ENCODE measurements at regions not wholly inside any gene's neighbourhood (a gene's known extent, or its start where the extent isn't known, plus 50 kb on each side); places are given as distances from the start of the nearest gene placed in this dataset.

GRCh38 chr5:24331531-24331930, 313.2 kb downstream of the CDH10 start:
- no peak overlapping the region for H3K9ac ChIP-seq (ENCODE audit: insufficient read length)
- no peak overlapping the region for H3K27ac ChIP-seq
- no peaks in the 10 kb centered on the region for H3K9me3 ChIP-seq (ENCODE audit: low read depth, low read length)
- TF ChIP-seq POLR2AphosphoS5 (IDR thresholded peaks at IDR 0.05; ENCODE audit: borderline replicate concordance, low read depth, low read length) (no peak), FOXP2 (optimal IDR thresholded peaks at IDR 0.05; ENCODE audit: control extremely low read depth, extremely low read length, insufficient read depth) (no peak), EZH2 (IDR thresholded peaks at IDR 0.05) (no peak)
- no peak for DNase-seq (ENCODE audit: low read depth, low spot score)
- no peak overlapping the region for H3K4me3 ChIP-seq
- no peaks in the 10 kb centered on the region for H3K36me3 ChIP-seq (ENCODE audit: insufficient read depth, low read length)

- no peak overlapping the region for H3K27ac ChIP-seq
- H3K4me3 ChIP-seq, result no peak overlapping the region
- no peaks in the 10 kb centered on the region for H3K36me3 ChIP-seq (ENCODE audit: insufficient read depth, low read length)
- no peaks in the 10 kb centered on the region for H3K9me3 ChIP-seq (ENCODE audit: low read depth, low read length)
- no peak for DNase-seq (ENCODE audit: low read depth, low spot score)
- TF ChIP-seq EZH2 (IDR thresholded peaks at IDR 0.05) (no peak), FOXP2 (optimal IDR thresholded peaks at IDR 0.05; ENCODE audit: control extremely low read depth, extremely low read length, insufficient read depth) (no peak), POLR2AphosphoS5 (IDR thresholded peaks at IDR 0.05; ENCODE audit: borderline replicate concordance, low read depth, low read length) (no peak)
- no peak overlapping the region for H3K9ac ChIP-seq (ENCODE audit: insufficient read length)
Measured at GRCh38 chr5:24347158-24347557, 297.6 kb downstream of the CDH10 start.

GRCh38 chr5:24351285-24351684, 293.5 kb downstream of the CDH10 start:
- Histone ChIP-seq H3K36me3 (ENCODE audit: insufficient read depth, low read length) (no peaks in the 10 kb centered on the region), H3K9ac (ENCODE audit: insufficient read length) (no peak overlapping the region), H3K27ac (no peak overlapping the region), H3K9me3 (ENCODE audit: low read depth, low read length) (no peaks in the 10 kb centered on the region), H3K4me3 (no peak overlapping the region)
- DNase-seq (ENCODE audit: low read depth, low spot score), result no peak
- TF ChIP-seq EZH2 (IDR thresholded peaks at IDR 0.05) (no peak), POLR2AphosphoS5 (IDR thresholded peaks at IDR 0.05; ENCODE audit: borderline replicate concordance, low read depth, low read length) (no peak), FOXP2 (optimal IDR thresholded peaks at IDR 0.05; ENCODE audit: control extremely low read depth, extremely low read length, insufficient read depth) (no peak)

DNA sequence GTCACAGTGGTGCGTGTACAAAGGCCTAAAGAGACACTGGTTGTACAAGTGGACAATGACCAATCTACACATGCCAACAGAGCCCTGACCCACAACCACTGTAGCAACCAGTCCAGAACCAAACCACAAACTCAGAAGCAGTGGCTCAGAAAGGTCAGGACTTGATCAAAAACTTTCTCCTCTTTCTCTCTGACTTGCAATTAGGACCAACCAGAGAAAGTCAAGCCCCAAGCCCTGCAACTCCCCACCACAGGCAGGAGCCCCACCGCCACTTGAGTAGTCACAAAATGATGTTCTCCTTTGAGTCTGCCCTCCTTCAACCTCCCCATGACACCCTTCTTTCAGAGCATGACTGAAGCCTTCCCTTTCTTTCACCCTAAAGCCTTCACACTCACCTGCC, 291.8 kb downstream of the CDH10 start:
- H3K27ac ChIP-seq, result no peak overlapping the region
- H3K36me3 ChIP-seq (ENCODE audit: insufficient read depth, low read length), result no peaks in the 10 kb centered on the region
- H3K4me3 ChIP-seq, result no peak overlapping the region
- H3K9ac ChIP-seq (ENCODE audit: insufficient read length), result no peak overlapping the region
- TF ChIP-seq FOXP2 (optimal IDR thresholded peaks at IDR 0.05; ENCODE audit: control extremely low read depth, extremely low read length, insufficient read depth), result no peak
- no peaks in the 10 kb centered on the region for H3K9me3 ChIP-seq (ENCODE audit: low read depth, low read length)
- no peak for DNase-seq (ENCODE audit: low read depth, low spot score)

GRCh38 chr5:24353611-24354010, 291.2 kb downstream of the CDH10 start:
- TF ChIP-seq FOXP2 (optimal IDR thresholded peaks at IDR 0.05; ENCODE audit: control extremely low read depth, extremely low read length, insufficient read depth) (no peak), EZH2 (IDR thresholded peaks at IDR 0.05) (no peak), POLR2AphosphoS5 (IDR thresholded peaks at IDR 0.05; ENCODE audit: borderline replicate concordance, low read depth, low read length) (no peak)
- Histone ChIP-seq H3K27ac (no peak overlapping the region), H3K4me3 (no peak overlapping the region), H3K9ac (ENCODE audit: insufficient read length) (no peak overlapping the region), H3K36me3 (ENCODE audit: insufficient read depth, low read length) (no peaks in the 10 kb centered on the region), H3K9me3 (ENCODE audit: low read depth, low read length) (no peaks in the 10 kb centered on the region)
- DNase-seq (ENCODE audit: low read depth, low spot score), result no peak

DNA sequence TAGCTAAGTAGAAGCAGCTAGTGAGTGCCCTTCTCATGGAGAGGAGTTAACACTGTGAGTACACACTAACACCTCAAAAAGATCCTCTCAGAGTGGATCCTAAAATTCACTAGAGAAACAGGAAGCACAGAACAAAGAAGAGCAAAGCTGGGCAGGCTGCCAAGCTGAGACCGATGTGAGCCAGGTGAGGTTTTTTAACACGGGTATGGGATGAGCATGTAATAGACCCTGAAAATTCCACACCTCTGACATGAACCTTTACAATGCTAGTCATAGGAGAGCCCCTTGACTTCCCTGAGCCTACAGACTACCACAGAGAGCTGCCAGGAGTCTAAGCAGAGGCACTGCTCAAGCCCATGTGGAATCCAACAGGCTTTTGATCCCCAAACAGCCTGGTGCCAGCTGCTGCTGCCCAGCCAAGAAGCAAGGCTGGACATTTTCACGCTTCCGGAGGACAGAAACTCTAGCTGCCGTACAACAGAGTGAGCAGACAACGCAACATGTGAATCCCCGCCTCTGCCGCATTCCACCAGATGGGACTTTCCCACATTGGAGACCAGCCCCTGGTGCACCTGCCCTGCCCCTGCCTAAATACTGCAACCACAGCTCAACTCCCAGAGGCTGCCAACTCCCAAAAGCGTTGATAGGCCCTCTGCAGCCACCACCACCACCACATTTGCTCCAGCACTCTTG, 280.8 kb downstream of the CDH10 start:
- H3K36me3 ChIP-seq (ENCODE audit: insufficient read depth, low read length), result no peaks in the 10 kb centered on the region

GRCh38 chr5:24364711-24365110, 280.1 kb downstream of the CDH10 start:
- Histone ChIP-seq H3K36me3 (ENCODE audit: insufficient read depth, low read length) (no peaks in the 10 kb centered on the region), H3K9me3 (ENCODE audit: low read depth, low read length) (no peaks in the 10 kb centered on the region), H3K4me3 (no peak overlapping the region), H3K27ac (no peak overlapping the region), H3K9ac (ENCODE audit: insufficient read length) (no peak overlapping the region)
- DNase-seq (ENCODE audit: low read depth, low spot score), result no peak
- TF ChIP-seq FOXP2 (optimal IDR thresholded peaks at IDR 0.05; ENCODE audit: control extremely low read depth, extremely low read length, insufficient read depth) (no peak), POLR2AphosphoS5 (IDR thresholded peaks at IDR 0.05; ENCODE audit: borderline replicate concordance, low read depth, low read length) (no peak), EZH2 (IDR thresholded peaks at IDR 0.05) (no peak)

More for the DNA sequence above, 280.8 kb downstream of the CDH10 start:
- Histone ChIP-seq H3K4me3 (no peak overlapping the region), H3K27ac (no peak overlapping the region), H3K9ac (ENCODE audit: insufficient read length) (no peak overlapping the region), H3K9me3 (ENCODE audit: low read depth, low read length) (no peaks in the 10 kb centered on the region)
- TF ChIP-seq FOXP2 (optimal IDR thresholded peaks at IDR 0.05; ENCODE audit: control extremely low read depth, extremely low read length, insufficient read depth) (no peak), POLR2AphosphoS5 (IDR thresholded peaks at IDR 0.05; ENCODE audit: borderline replicate concordance, low read depth, low read length) (no peak), EZH2 (IDR thresholded peaks at IDR 0.05) (no peak)
- no peak for DNase-seq (ENCODE audit: low read depth, low spot score)

GRCh38 chr5:24365406-24365805, 279.4 kb downstream of the CDH10 start:
- no peaks in the 10 kb centered on the region for H3K9me3 ChIP-seq (ENCODE audit: low read depth, low read length)
- no peaks in the 10 kb centered on the region for H3K36me3 ChIP-seq (ENCODE audit: insufficient read depth, low read length)
- DNase-seq (ENCODE audit: low read depth, low spot score), result no peak
- no peak overlapping the region for H3K27ac ChIP-seq
- H3K9ac ChIP-seq (ENCODE audit: insufficient read length), result no peak overlapping the region
- TF ChIP-seq POLR2AphosphoS5 (IDR thresholded peaks at IDR 0.05; ENCODE audit: borderline replicate concordance, low read depth, low read length) (no peak), EZH2 (IDR thresholded peaks at IDR 0.05) (no peak), FOXP2 (optimal IDR thresholded peaks at IDR 0.05; ENCODE audit: control extremely low read depth, extremely low read length, insufficient read depth) (no peak)
- H3K4me3 ChIP-seq, result no peak overlapping the region

- DNase-seq (ENCODE audit: low read depth, low spot score), result no peak
- Histone ChIP-seq H3K36me3 (ENCODE audit: insufficient read depth, low read length) (no peaks in the 10 kb centered on the region), H3K4me3 (no peak overlapping the region), H3K9me3 (ENCODE audit: low read depth, low read length) (no peaks in the 10 kb centered on the region), H3K9ac (ENCODE audit: insufficient read length) (no peak overlapping the region), H3K27ac (no peak overlapping the region)
- TF ChIP-seq FOXP2 (optimal IDR thresholded peaks at IDR 0.05; ENCODE audit: control extremely low read depth, extremely low read length, insufficient read depth), result no peak
- no peak for TF ChIP-seq EZH2 (IDR thresholded peaks at IDR 0.05)
- no peak for TF ChIP-seq POLR2AphosphoS5 (IDR thresholded peaks at IDR 0.05; ENCODE audit: borderline replicate concordance, low read depth, low read length)
Measured at GRCh38 chr5:24367216-24367615, 277.6 kb downstream of the CDH10 start.

Data from SK-N-MC (cell line).